ENCODE measurements at regions not wholly inside any gene's neighbourhood (a gene's known extent, or its start where the extent isn't known, plus 50 kb on each side); places are given as distances from the start of the nearest gene placed in this dataset.
"Not testable (repeated sequence)": the region's sequence is repeated elsewhere in the genome, so short reads cannot be mapped to it uniquely, and the experiment has no call there.

DNA sequence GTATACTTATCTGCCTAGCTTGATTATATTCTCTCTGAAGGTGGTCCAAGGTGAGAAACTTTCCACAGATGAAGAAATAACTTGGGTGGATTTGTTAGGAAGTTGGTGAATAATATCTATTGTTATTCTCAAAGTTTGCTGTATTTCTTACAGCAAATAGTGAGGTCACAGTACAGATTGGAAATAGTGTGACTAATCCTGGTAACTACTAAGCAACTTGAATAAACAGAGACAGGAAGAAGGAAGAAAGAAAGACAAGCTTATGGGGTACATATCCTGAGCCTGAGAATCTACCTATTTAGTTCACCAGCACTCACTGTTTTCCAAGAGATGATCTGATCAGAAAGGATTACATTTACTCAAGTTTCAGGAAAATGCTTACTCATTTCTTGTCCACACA is 1416.1 kb downstream of the RPA4 start:
- peak overlapping the region; percentile 23 for H3K27ac ChIP-seq (ENCODE audit: insufficient read depth, low read depth, low read length)
- dilution Hi-C loops (cut with MboI; ENCODE audit: extremely low pct_ligation_motif_present, low sequenced_read_pairs) (no loop called here), intact Hi-C loops (cut with micrococcal nuclease) (no loop called here)
- H3K79me2 ChIP-seq (ENCODE audit: control insufficient read depth, insufficient read depth, low read length) = no peaks in the 10 kb centered on the region
- no peaks in the 10 kb centered on the region for H3K9me3 ChIP-seq (replicated peaks; ENCODE audit: control insufficient read depth, insufficient read depth, low read length)
- POLR2A ChIA-PET = no interaction called here
- DNase-seq (ENCODE audit: low read depth, low spot score) (peak; percentile 12), FAIRE-seq (no peak)
- BruUV-seq (replicated peaks) = no TSS peak
- no peaks in the 10 kb centered on the region for H4K20me1 ChIP-seq (replicated peaks; ENCODE audit: control insufficient read depth, extremely low read depth, insufficient read depth, low read length)
- no peak overlapping the region for H2AFZ ChIP-seq (ENCODE audit: low read depth, low read length)
- H3K36me3 ChIP-seq (ENCODE audit: control insufficient read depth in 2 of 2, extremely low read depth in 1 of 2, insufficient read depth in 2 of 2, low read length in 2 of 2) = no peaks in the 10 kb centered on the region
- no peak overlapping the region for H3K9ac ChIP-seq (replicated peaks; ENCODE audit: extremely low read depth, insufficient read depth, low read length)
- H3K4me3 ChIP-seq (replicated peaks in 1 of 3; ENCODE audit: insufficient read depth in 1 of 3, low read depth in 1 of 3, low read length in 3 of 3) = no peak overlapping the region
- H3K4me2 ChIP-seq (ENCODE audit: insufficient read depth, low read length) = no peak overlapping the region
- H3K27me3 ChIP-seq (ENCODE audit: control insufficient read depth in 2 of 2, insufficient read depth in 2 of 2, low read length in 2 of 2) = no peaks in the 10 kb centered on the region
- TF ChIP-seq JUN (IDR thresholded peaks at IDR 0.05; ENCODE audit: borderline replicate concordance, insufficient read depth, insufficient read length, low read depth) (peak; percentile 56), EZH2 (IDR thresholded peaks at IDR 0.05; ENCODE audit: borderline replicate concordance, low read depth, low read length, severe bottlenecking) (no peak), GATA2 (IDR thresholded peaks at IDR 0.05; ENCODE audit: insufficient read depth, insufficient read length, low read depth, low read length) (peak; percentile 10), MAX (IDR thresholded peaks at IDR 0.05; ENCODE audit: insufficient read depth, insufficient read length) (no peak)
- CTCF ChIA-PET = no interaction called here
- peaks cover 4% of the 10 kb centered on the region for H3K4me1 ChIP-seq (ENCODE audit: control insufficient read depth, extremely low read depth, insufficient read depth, low read length)
- H3K9me1 ChIP-seq (replicated peaks; ENCODE audit: control insufficient read depth, extremely low read depth, insufficient read depth, low read length) = no peaks in the 10 kb centered on the region

DNA sequence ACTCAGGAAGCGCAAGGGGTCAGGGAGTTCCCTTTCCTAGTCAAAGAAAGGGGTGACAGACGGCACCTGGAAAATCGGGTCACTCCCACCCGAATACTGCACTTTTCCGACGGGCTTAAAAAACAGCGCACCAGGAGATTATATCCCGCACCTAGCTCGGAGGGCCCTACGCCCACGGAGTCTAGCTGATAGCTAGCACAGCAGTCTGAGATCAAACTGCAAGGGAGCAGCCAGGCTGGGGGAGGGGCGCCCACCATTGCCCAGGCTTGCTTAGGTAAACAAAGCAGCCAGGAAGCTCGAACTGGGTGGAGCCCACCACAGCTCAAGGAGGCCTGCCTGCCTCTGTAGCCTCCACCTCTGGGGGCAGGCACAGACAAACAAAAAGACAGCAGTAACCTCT is 1416.8 kb downstream of the RPA4 start:
- POLR2A ChIA-PET; H3K79me2 ChIP-seq (ENCODE audit: control insufficient read depth, insufficient read depth, low read length); CTCF ChIA-PET; H3K36me3 ChIP-seq (ENCODE audit: control insufficient read depth in 2 of 2, extremely low read depth in 1 of 2, insufficient read depth in 2 of 2, low read length in 2 of 2); H3K27me3 ChIP-seq (ENCODE audit: control insufficient read depth in 2 of 2, insufficient read depth in 2 of 2, low read length in 2 of 2); H3K9ac ChIP-seq (replicated peaks; ENCODE audit: extremely low read depth, insufficient read depth, low read length); intact Hi-C loops (cut with micrococcal nuclease); H3K9me3 ChIP-seq (replicated peaks; ENCODE audit: control insufficient read depth, insufficient read depth, low read length); H3K4me2 ChIP-seq (ENCODE audit: insufficient read depth, low read length); H3K27ac ChIP-seq (ENCODE audit: insufficient read depth, low read depth, low read length); H3K9me1 ChIP-seq (replicated peaks; ENCODE audit: control insufficient read depth, extremely low read depth, insufficient read depth, low read length); BruUV-seq (replicated peaks); H2AFZ ChIP-seq (ENCODE audit: low read depth, low read length); dilution Hi-C loops (cut with MboI; ENCODE audit: extremely low pct_ligation_motif_present, low sequenced_read_pairs); H3K4me1 ChIP-seq (ENCODE audit: control insufficient read depth, extremely low read depth, insufficient read depth, low read length); H3K4me3 ChIP-seq (replicated peaks in 1 of 3; ENCODE audit: insufficient read depth in 1 of 3, low read depth in 1 of 3, low read length in 3 of 3); H4K20me1 ChIP-seq (replicated peaks; ENCODE audit: control insufficient read depth, extremely low read depth, insufficient read depth, low read length); FAIRE-seq; DNase-seq (ENCODE audit: low read depth, low spot score): not testable (repeated sequence)
